ENCODE measurements at regions not wholly inside any gene's neighbourhood (a gene's known extent, or its start where the extent isn't known, plus 50 kb on each side); places are given as distances from the start of the nearest gene placed in this dataset.
A peak's percentile ranks its signal among the peaks of the same experiment; 100 is the strongest.

- DNase-seq = no peak
Observed at GRCh38 chr2:8072907-8073306, 608.9 kb upstream of the ID2 start.

- no peak for DNase-seq
Observed at GRCh38 chr2:8073916-8074315, 607.9 kb upstream of the ID2 start.

GRCh38 chr2:8076448-8077342 lies 605.2 kb upstream of the ID2 start:
- no peak for DNase-seq

- DNase-seq = no peak
Observed at GRCh38 chr2:8078705-8079104, 603.2 kb upstream of the ID2 start.

GRCh38 chr2:8080063-8080462 lies 601.8 kb upstream of the ID2 start:
- no peak for DNase-seq

GRCh38 chr2:8081130-8081529 lies 600.7 kb upstream of the ID2 start:
- DNase-seq = no peak

- DNase-seq = no peak
Observed at GRCh38 chr2:8082840-8083239, 599.0 kb upstream of the ID2 start.

- DNase-seq = no peak
Observed at GRCh38 chr2:8086357-8086756, 595.5 kb upstream of the ID2 start.

- DNase-seq = no peak
Observed at GRCh38 chr2:8086796-8087479, 594.9 kb upstream of the ID2 start.

GRCh38 chr2:8087480-8087840 lies 594.4 kb upstream of the ID2 start:
- DNase-seq = no peak

GRCh38 chr2:8088810-8089209 lies 593.0 kb upstream of the ID2 start:
- DNase-seq = no peak

GRCh38 chr2:8089596-8089995 lies 592.3 kb upstream of the ID2 start:
- no peak for DNase-seq

GRCh38 chr2:8090748-8091700 lies 590.8 kb upstream of the ID2 start:
- DNase-seq = peak; percentile 89

GRCh38 chr2:8094526-8094925 lies 587.3 kb upstream of the ID2 start:
- DNase-seq = no peak

- DNase-seq = no peak
Observed at GRCh38 chr2:8095978-8096377, 585.9 kb upstream of the ID2 start.

- no peak for DNase-seq
Observed at GRCh38 chr2:8096484-8096883, 585.4 kb upstream of the ID2 start.

GRCh38 chr2:8098476-8099266 lies 583.2 kb upstream of the ID2 start:
- DNase-seq = no peak

- no peak for DNase-seq
Observed at GRCh38 chr2:8099267-8099582, 582.6 kb upstream of the ID2 start.

- no peak for DNase-seq
Observed at GRCh38 chr2:8101614-8102277, 580.1 kb upstream of the ID2 start.

GRCh38 chr2:8102470-8102869 lies 579.4 kb upstream of the ID2 start:
- DNase-seq = no peak

GRCh38 chr2:8103085-8103708 lies 578.7 kb upstream of the ID2 start:
- DNase-seq = no peak

GRCh38 chr2:8107150-8107549 lies 574.7 kb upstream of the ID2 start:
- DNase-seq = no peak
